PC-9 (cell line): ENCODE measurements at regions not wholly inside any gene's neighbourhood (a gene's known extent, or its start where the extent isn't known, plus 50 kb on each side); places are given as distances from the start of the nearest gene placed in this dataset.

ENCODE experiments used
- BruUV-seq: library from RNA; stranded (reverse); fragments of 400-500 nt; replicated peaks from 2 replicates; lab custom pipeline; 2021; lab: Mats Ljungman, UMichigan
- CTCF ChIA-PET: fragments of 300-600 bp; sonication (Branson Sonifier 250); formaldehyde crosslinking; loops from one replicate; lab custom pipeline; 2022; ENCODE audit warnings: antibody characterized with exemption; lab: Charles Lee
- POLR2A ChIA-PET: fragments of 300-600 bp; sonication (Branson Sonifier 250); formaldehyde crosslinking; loops from one replicate; lab custom pipeline; 2022; ENCODE audit warnings: antibody characterized with exemption; ENCODE audit not compliant: unreplicated experiment; lab: Charles Lee
- DNase-seq, 2 experiments: peaks; one replicate each; pipeline versions ENCODE4 v3.0.0 to v3.0.0-alpha.2; 2015 to 2022; ENCODE audit warnings: mixed read lengths in 1 of 2
- H2AFZ ChIP-seq: fragments of 200-600 bp; sonication (generic); 2 replicates; pipeline ENCODE4 v1.8.1; 2017; ENCODE audit warnings: antibody characterized with exemption
- H3F3A ChIP-seq: fragments of 200-600 bp; sonication (generic); 2 replicates; pipeline ENCODE4 v1.8.1; 2017; ENCODE audit warnings: antibody characterized with exemption, mild to moderate bottlenecking, low read depth; ENCODE audit not compliant: insufficient read depth
- H3K27ac ChIP-seq: fragments of 200-600 bp; sonication (generic); 2 replicates; pipeline ENCODE4 v1.6.1; 2016; ENCODE audit warnings: mixed run types
- H3K27me3 ChIP-seq: fragments of 200-600 bp; sonication (generic); 2 replicates; pipeline ENCODE4 v1.6.1; 2016; ENCODE audit warnings: low read depth, mixed run types; ENCODE audit not compliant: insufficient read depth
- H3K36me3 ChIP-seq: fragments of 200-600 bp; sonication (generic); 2 replicates; pipeline ENCODE4 v1.6.1; 2016; ENCODE audit warnings: low read depth, mixed run types
- H3K4me1 ChIP-seq: fragments of 200-600 bp; sonication (generic); replicated peaks from 2 replicates; pipeline ENCODE4 v1.6.1; 2016; ENCODE audit warnings: mixed run types; ENCODE audit not compliant: insufficient read depth
- H3K4me2 ChIP-seq: fragments of 200-600 bp; sonication (generic); 2 replicates; pipeline ENCODE4 v1.6.1; 2017; ENCODE audit warnings: mixed run types
- H3K4me3 ChIP-seq: fragments of 200-600 bp; sonication (generic); 2 replicates; pipeline ENCODE4 v1.6.1; 2016; ENCODE audit warnings: mixed run types
- H3K79me2 ChIP-seq: fragments of 200-600 bp; sonication (generic); 2 replicates; pipeline ENCODE4 v1.6.1; 2017; ENCODE audit warnings: low read depth, mixed run types
- H3K9me2 ChIP-seq: fragments of 200-600 bp; sonication (generic); 2 replicates; pipeline ENCODE4 v1.8.1; 2017; ENCODE audit warnings: mild to moderate bottlenecking; ENCODE audit not compliant: insufficient read depth
- H3K9me3 ChIP-seq: fragments of 200-600 bp; sonication (generic); 2 replicates; pipeline ENCODE4 v1.8.1; 2016; ENCODE audit warnings: low read depth; ENCODE audit not compliant: insufficient read depth
- H4K20me1 ChIP-seq: fragments of 200-600 bp; sonication (generic); 2 replicates; pipeline ENCODE4 v1.8.1; 2017; ENCODE audit not compliant: insufficient read depth
- CTCF ChIP-seq: fragments of 200-600 bp; sonication (generic); conservative IDR thresholded peaks from 2 replicates; pipeline ENCODE4 v1.6.1; 2017; ENCODE audit warnings: mixed run types, antibody characterized with exemption, mild to moderate bottlenecking, moderate library complexity
- EZH2 ChIP-seq: fragments of 200-600 bp; sonication (generic); IDR thresholded peaks from 2 replicates; pipeline ENCODE4 v1.8.0; 2017; ENCODE audit warnings: antibody characterized with exemption, low read depth
- intact Hi-C: fragments of 100-400 bp; cut with micrococcal nuclease; formaldehyde crosslinking; loops from one replicate; pipeline ENCODE4 v1.10.0; 2022; ENCODE audit not compliant: unreplicated experiment

GRCh38 chr7:135845415-135846075 lies 96.9 kb upstream of the FAM180A start:
- no peak for DNase-seq
- no peaks in the 10 kb centered on the region; the same call in 1 of the 2 replicates for H3F3A ChIP-seq
- peaks cover 21% of the 10 kb centered on the region for H3K4me1 ChIP-seq
- no TSS peak for BruUV-seq
- peak overlapping the region; percentile 17; the same call in 1 of the 2 replicates for H3K27ac ChIP-seq
- no peaks in the 10 kb centered on the region for H3K27me3 ChIP-seq
- no peaks in the 10 kb centered on the region for H4K20me1 ChIP-seq
- H3K4me3 ChIP-seq, result no peak overlapping the region
- no peaks in the 10 kb centered on the region for H3K79me2 ChIP-seq
- no peak overlapping the region for H2AFZ ChIP-seq
- no peak for TF ChIP-seq CTCF
- no peak for TF ChIP-seq EZH2
- POLR2A ChIA-PET, result no interaction called here
- no peaks in the 10 kb centered on the region for H3K36me3 ChIP-seq
- CTCF ChIA-PET, result no interaction called here
- H3K4me2 ChIP-seq, result no peak overlapping the region
- no peaks in the 10 kb centered on the region for H3K9me3 ChIP-seq
- intact Hi-C loops, result no loop called here
- H3K9me2 ChIP-seq, result no peaks in the 10 kb centered on the region

- POLR2A ChIA-PET, result no interaction called here
- Histone ChIP-seq H2AFZ (no peak overlapping the region), H3K79me2 (no peaks in the 10 kb centered on the region), H3K27me3 (no peaks in the 10 kb centered on the region), H3K9me2 (no peaks in the 10 kb centered on the region), H3K4me3 (no peak overlapping the region), H3K9me3 (no peaks in the 10 kb centered on the region), H3K4me1 (peaks cover 21% of the 10 kb centered on the region), H3K27ac (no peak overlapping the region), H4K20me1 (no peaks in the 10 kb centered on the region), H3F3A (no peaks in the 10 kb centered on the region; the same call in 1 of the 2 replicates), H3K4me2 (no peak overlapping the region), H3K36me3 (no peaks in the 10 kb centered on the region)
- intact Hi-C loops, result no loop called here
- CTCF ChIA-PET, result no interaction called here
- DNase-seq, result no peak
- no TSS peak for BruUV-seq
- TF ChIP-seq EZH2, result no peak
- no peak for TF ChIP-seq CTCF
Observed at GRCh38 chr7:135844903-135845302, 96.3 kb upstream of the FAM180A start.

GRCh38 chr7:135843214-135843613 lies 94.6 kb upstream of the FAM180A start:
- H3K9me2 ChIP-seq, result no peaks in the 10 kb centered on the region
- H3K27me3 ChIP-seq, result no peaks in the 10 kb centered on the region
- no peaks in the 10 kb centered on the region for H4K20me1 ChIP-seq
- no peak overlapping the region for H3K4me2 ChIP-seq
- no peaks in the 10 kb centered on the region; the same call in 1 of the 2 replicates for H3F3A ChIP-seq
- no peak for DNase-seq
- no peak overlapping the region for H2AFZ ChIP-seq
- BruUV-seq, result no TSS peak
- intact Hi-C loops, result no loop called here
- peaks cover 21% of the 10 kb centered on the region for H3K4me1 ChIP-seq
- H3K9me3 ChIP-seq, result no peaks in the 10 kb centered on the region
- no peak overlapping the region for H3K4me3 ChIP-seq
- no peaks in the 10 kb centered on the region for H3K79me2 ChIP-seq
- no peaks in the 10 kb centered on the region for H3K36me3 ChIP-seq
- ChIA-PET POLR2A (no interaction called here), CTCF (no interaction called here)
- no peak for TF ChIP-seq EZH2
- no peak for TF ChIP-seq CTCF
- peak overlapping the region; percentile 25; the same call in 1 of the 2 replicates for H3K27ac ChIP-seq
